LNCAP (cell line): ENCODE measurements at regions not wholly inside any gene's neighbourhood (a gene's known extent, or its start where the extent isn't known, plus 50 kb on each side); places are given as distances from the start of the nearest gene placed in this dataset.

ENCODE experiments used
- TF ChIP-seq, protein P1 (sequence below): fragments of 450-650 bp; IDR thresholded peaks from 2 replicates; pipeline ENCODE4 v1.5.1; 2017; ENCODE audit warnings: mild to moderate bottlenecking

DNA sequence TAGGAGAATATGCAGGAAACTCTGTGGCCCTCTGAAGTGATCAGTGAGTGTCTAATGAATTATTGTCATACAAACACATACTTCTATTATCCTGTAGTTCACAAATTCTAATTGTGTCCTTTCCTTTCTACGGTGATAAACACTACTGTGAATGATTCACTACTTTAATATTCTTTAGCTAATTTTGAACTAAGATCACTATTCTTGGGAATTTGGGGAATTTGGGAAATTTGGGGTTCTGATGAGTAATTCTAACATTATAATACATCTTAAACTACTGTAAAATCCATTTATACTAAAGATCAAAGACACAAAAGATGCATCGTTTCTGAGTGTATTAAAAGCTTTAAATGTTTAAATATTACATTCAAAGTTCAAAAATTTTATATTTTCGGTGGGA lies 1287.2 kb upstream of the CITED2 start:
- TF ChIP-seq, protein P1, sequence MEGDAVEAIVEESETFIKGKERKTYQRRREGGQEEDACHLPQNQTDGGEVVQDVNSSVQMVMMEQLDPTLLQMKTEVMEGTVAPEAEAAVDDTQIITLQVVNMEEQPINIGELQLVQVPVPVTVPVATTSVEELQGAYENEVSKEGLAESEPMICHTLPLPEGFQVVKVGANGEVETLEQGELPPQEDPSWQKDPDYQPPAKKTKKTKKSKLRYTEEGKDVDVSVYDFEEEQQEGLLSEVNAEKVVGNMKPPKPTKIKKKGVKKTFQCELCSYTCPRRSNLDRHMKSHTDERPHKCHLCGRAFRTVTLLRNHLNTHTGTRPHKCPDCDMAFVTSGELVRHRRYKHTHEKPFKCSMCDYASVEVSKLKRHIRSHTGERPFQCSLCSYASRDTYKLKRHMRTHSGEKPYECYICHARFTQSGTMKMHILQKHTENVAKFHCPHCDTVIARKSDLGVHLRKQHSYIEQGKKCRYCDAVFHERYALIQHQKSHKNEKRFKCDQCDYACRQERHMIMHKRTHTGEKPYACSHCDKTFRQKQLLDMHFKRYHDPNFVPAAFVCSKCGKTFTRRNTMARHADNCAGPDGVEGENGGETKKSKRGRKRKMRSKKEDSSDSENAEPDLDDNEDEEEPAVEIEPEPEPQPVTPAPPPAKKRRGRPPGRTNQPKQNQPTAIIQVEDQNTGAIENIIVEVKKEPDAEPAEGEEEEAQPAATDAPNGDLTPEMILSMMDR: no peak

DNA sequence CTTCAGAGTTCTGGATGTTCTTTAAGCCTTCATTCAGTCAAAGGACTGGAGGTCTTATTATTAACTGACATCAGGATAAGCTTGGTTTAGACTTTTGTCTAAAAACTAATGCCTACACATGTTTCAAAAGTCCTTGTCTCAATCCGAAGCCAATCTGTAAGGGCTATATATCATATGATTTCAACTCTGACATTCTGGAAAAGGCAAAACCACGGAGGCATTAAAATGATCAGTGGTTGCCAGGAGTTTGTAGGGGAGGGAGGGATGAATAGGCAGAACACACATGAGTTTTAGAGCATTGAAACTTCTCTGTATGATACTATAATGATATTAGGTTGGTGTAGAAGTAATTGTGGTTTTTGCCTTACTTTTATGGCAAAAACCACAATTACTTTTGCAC lies 1285.8 kb upstream of the CITED2 start:
- TF ChIP-seq, protein P1: no peak

DNA sequence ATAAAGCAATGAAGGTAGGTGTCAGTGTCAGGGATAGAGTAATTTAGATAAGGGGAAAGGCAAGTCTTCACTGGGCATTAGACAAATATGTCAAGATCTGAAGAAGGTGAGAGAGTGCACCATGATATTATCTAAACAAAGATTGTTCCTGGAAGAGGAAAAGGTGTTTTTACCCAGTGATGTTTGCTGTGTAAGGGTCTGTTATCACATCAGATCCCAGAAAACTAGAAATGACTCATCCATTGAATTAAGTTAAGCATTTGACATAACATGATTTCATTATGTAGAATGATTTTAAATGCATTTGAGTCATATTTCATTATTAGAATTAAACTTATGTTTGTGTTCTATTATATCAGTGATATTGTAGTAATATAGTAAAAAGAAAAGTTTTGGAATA lies 1279.5 kb upstream of the CITED2 start:
- TF ChIP-seq, protein P1: no peak

DNA sequence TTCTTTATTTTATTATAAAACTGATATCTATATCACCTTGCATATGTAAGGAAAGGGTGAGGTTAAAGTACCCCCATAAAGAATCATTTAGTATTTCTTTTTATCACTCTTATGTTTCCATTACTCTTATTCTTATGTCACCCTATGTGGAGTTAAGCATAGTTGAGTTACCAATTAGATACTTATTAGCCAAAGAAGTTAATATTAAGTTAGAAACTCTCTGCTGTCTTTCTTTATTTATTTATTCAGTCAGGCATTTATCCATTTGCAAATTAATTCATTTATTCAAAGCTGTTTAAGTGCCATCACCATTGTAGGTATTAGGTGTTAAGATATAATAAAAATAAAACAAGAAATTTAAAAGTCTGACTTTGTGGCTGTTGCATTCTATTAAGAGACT lies 1279.1 kb upstream of the CITED2 start:
- TF ChIP-seq, protein P1: no peak

- TF ChIP-seq, protein P1: no peak
Measured at GRCh38 chr6:140644017-140644416, 1269.6 kb upstream of the CITED2 start.

- TF ChIP-seq, protein P1: no peak
Measured at GRCh38 chr6:140641412-140641811, 1267.0 kb upstream of the CITED2 start.

GRCh38 chr6:140636908-140637402 lies 1262.5 kb upstream of the CITED2 start:
- TF ChIP-seq, protein P1: no peak

- TF ChIP-seq, protein P1: no peak
Measured at GRCh38 chr6:140636271-140636907, 1261.9 kb upstream of the CITED2 start.
